T-cell (primary cell): ENCODE measurements at regions not wholly inside any gene's neighbourhood (a gene's known extent, or its start where the extent isn't known, plus 50 kb on each side); places are given as distances from the start of the nearest gene placed in this dataset.
"Not testable (repeated sequence)": the region's sequence is repeated elsewhere in the genome, so short reads cannot be mapped to it uniquely, and the experiment has no call there.

ENCODE experiments used
- ATAC-seq, 4 experiments: fragments of 200-7000 bp in 3 of 4; fragments of 150-1000 bp in 1 of 4; cut with Tn5 transposase; replicated peaks in 1 of 4; 1 replicate in 3 of 4; 2 replicates in 1 of 4; pipeline ENCODE4 v1.10.0; 2021; ENCODE audit warnings: moderate library complexity in 3 of 4, mild to moderate bottlenecking in 2 of 4, moderate number of reproducible peaks in 1 of 4
- CTCF ChIA-PET, 2 donors: fragments of 300-600 bp; sonication (Branson Sonifier 250); formaldehyde crosslinking; loops; one replicate each; lab custom pipeline; 2022; ENCODE audit warnings: antibody characterized with exemption in 2 of 2; lab: Charles Lee
- POLR2A ChIA-PET, 2 donors: fragments of 300-600 bp; sonication (Branson Sonifier 250); formaldehyde crosslinking; loops; one replicate each; lab custom pipeline; 2022; ENCODE audit warnings: antibody characterized with exemption in 2 of 2; lab: Charles Lee
- DNase-seq, 35 experiments: peaks; one replicate each; pipeline versions ENCODE4 v3.0.0 to v3.0.0-alpha.2; 2013 to 2023
- H3K27ac ChIP-seq: one replicate; pipeline ENCODE4 v1.5.1; 2013; ENCODE audit warnings: low read length
- H3K27me3 ChIP-seq, 2 experiments: replicated peaks in 1 of 2; 1 replicate in 1 of 2; 2 replicates in 1 of 2; pipeline versions ENCODE4 v1.6.1 to v1.7.0; 2013; ENCODE audit warnings: low read length in 1 of 2, mixed read lengths in 1 of 2; ENCODE audit not compliant: control insufficient read depth in 2 of 2, insufficient read depth in 2 of 2; ENCODE audit errors: extremely low read depth in 1 of 2
- H3K36me3 ChIP-seq, 2 donors: 1 replicate in 1 of 2; 2 replicates in 1 of 2; pipeline versions ENCODE4 v1.6.1 to v1.7.0; 2013; ENCODE audit warnings: low read length in 1 of 2; ENCODE audit not compliant: control insufficient read depth in 2 of 2, insufficient read depth in 1 of 2; ENCODE audit errors: extremely low read depth in 1 of 2
- H3K4me1 ChIP-seq, 2 experiments: 1 replicate in 1 of 2; 2 replicates in 1 of 2; pipeline versions ENCODE4 v1.6.1 to v1.7.0; 2013; ENCODE audit warnings: low read length in 2 of 2, mixed read lengths in 1 of 2; ENCODE audit not compliant: insufficient read depth in 2 of 2, control insufficient read depth in 1 of 2; ENCODE audit errors: extremely low read depth in 1 of 2
- H3K4me3 ChIP-seq, 2 donors: 1 replicate in 1 of 2; 2 replicates in 1 of 2; pipeline versions ENCODE4 v1.5.1 to v1.7.0; 2013; ENCODE audit warnings: mild to moderate bottlenecking in 2 of 2, low read length in 1 of 2, moderate library complexity in 1 of 2; ENCODE audit not compliant: control insufficient read depth in 1 of 2; ENCODE audit errors: extremely low read depth in 1 of 2
- H3K9me3 ChIP-seq: 2 replicates; pipeline ENCODE4 v1.7.0; 2013
- H3K27ac Mint-ChIP-seq, 2 donors: one replicate each; pipeline ENCODE4 v1.8.0; 2020 to 2021; ENCODE audit warnings: mild to moderate bottlenecking in 2 of 2, mixed read lengths in 2 of 2
- H3K27me3 Mint-ChIP-seq, 2 donors: one replicate each; pipeline ENCODE4 v1.8.0; 2021 to 2022; ENCODE audit warnings: mixed read lengths in 2 of 2
- H3K36me3 Mint-ChIP-seq: one replicate; pipeline ENCODE4 v1.8.0; 2021; ENCODE audit warnings: mixed read lengths
- H3K4me1 Mint-ChIP-seq, 3 donors: one replicate each; pipeline ENCODE4 v1.8.0; 2020 to 2022; ENCODE audit warnings: mixed read lengths in 3 of 3, mild to moderate bottlenecking in 1 of 3
- H3K4me3 Mint-ChIP-seq, 3 donors: one replicate each; pipeline ENCODE4 v1.8.0; 2020 to 2022; ENCODE audit warnings: mild to moderate bottlenecking in 3 of 3, mixed read lengths in 3 of 3, moderate library complexity in 3 of 3
- H3K9me3 Mint-ChIP-seq, 3 donors: one replicate each; pipeline ENCODE4 v1.8.0; 2020 to 2022; ENCODE audit warnings: mixed read lengths in 3 of 3
- WGBS: methylation state at CpG from one replicate; pipeline ENCODE4 v1.1.5; 2013; ENCODE audit warnings: missing lambda C conversion rate; ENCODE audit not compliant: insufficient coverage; 5-methylcytosine and 5-hydroxymethylcytosine counted together

GRCh38 chr16:50449800-50450199 lies 81.0 kb upstream of the BRD7 start:
- Histone ChIP-seq H3K27ac (no peak overlapping the region), H3K36me3 (no peaks in the 10 kb centered on the region), H3K27me3 (peaks cover 0 to 18% of the 10 kb centered on the region in 2 experiments), H3K9me3 (no peaks in the 10 kb centered on the region), H3K4me1 (no peaks in the 10 kb centered on the region), H3K4me3 (no peak overlapping the region)
- Mint-ChIP-seq H3K27me3 (peaks cover 4 to 5% of the 10 kb centered on the region in 2 donors), H3K4me3 (no peak overlapping the region), H3K4me1 (no peaks in the 10 kb centered on the region), H3K36me3 (no peaks in the 10 kb centered on the region), H3K9me3 (no peaks in the 10 kb centered on the region), H3K27ac (no peak overlapping the region)
- DNase-seq, result no peak
- WGBS, result 62% methylated on average over 5 of the region's 6 CpGs
- CTCF ChIA-PET, result no interaction called here
- POLR2A ChIA-PET, result no interaction called here
- no peak for ATAC-seq

- WGBS, result 90% methylated on average over 10 of the region's 10 CpGs
Measured at GRCh38 chr16:50448981-50449380, 80.2 kb upstream of the BRD7 start.

GRCh38 chr16:50448522-50448921 lies 79.7 kb upstream of the BRD7 start:
- no peaks in the 10 kb centered on the region for H3K4me1 ChIP-seq
- CTCF ChIA-PET, result no interaction called here
- no peak overlapping the region for H3K4me3 ChIP-seq
- Mint-ChIP-seq H3K9me3 (peaks cover 0 to 3% (median 0%) of the 10 kb centered on the region in 3 donors), H3K27me3 (peaks cover 4 to 5% of the 10 kb centered on the region in 2 donors), H3K27ac (no peak overlapping the region), H3K4me3 (no peak overlapping the region), H3K4me1 (no peaks in the 10 kb centered on the region), H3K36me3 (no peaks in the 10 kb centered on the region)
- ATAC-seq (no peak), DNase-seq (no peak)
- no peaks in the 10 kb centered on the region for H3K36me3 ChIP-seq
- 73% methylated on average over 4 of the region's 8 CpGs for WGBS
- no peaks in the 10 kb centered on the region for H3K9me3 ChIP-seq
- H3K27me3 ChIP-seq, result peaks cover 0 to 18% of the 10 kb centered on the region in 2 experiments
- POLR2A ChIA-PET, result no interaction called here
- no peak overlapping the region for H3K27ac ChIP-seq

More at GRCh38 chr16:50448981-50449380, 80.2 kb upstream of the BRD7 start:
- Mint-ChIP-seq H3K27ac (peak overlapping the region in 1 of 2 donors; percentile 67), H3K9me3 (peaks cover 0 to 3% (median 0%) of the 10 kb centered on the region in 3 donors), H3K4me3 (no peak overlapping the region), H3K27me3 (peaks cover 4 to 5% of the 10 kb centered on the region in 2 donors), H3K36me3 (no peaks in the 10 kb centered on the region), H3K4me1 (no peaks in the 10 kb centered on the region)
- H3K27me3 ChIP-seq, result peaks cover 0 to 18% of the 10 kb centered on the region in 2 experiments
- no peaks in the 10 kb centered on the region for H3K36me3 ChIP-seq
- CTCF ChIA-PET, result no interaction called here
- POLR2A ChIA-PET, result no interaction called here
- H3K4me3 ChIP-seq, result no peak overlapping the region
- no peaks in the 10 kb centered on the region for H3K9me3 ChIP-seq
- DNase-seq (no peak), ATAC-seq (no peak)
- H3K27ac ChIP-seq, result no peak overlapping the region
- H3K4me1 ChIP-seq, result no peaks in the 10 kb centered on the region

GRCh38 chr16:50447386-50447785 lies 78.6 kb upstream of the BRD7 start:
- H3K9me3 ChIP-seq, H3K4me3 ChIP-seq, H3K4me3 Mint-ChIP-seq, ATAC-seq, H3K9me3 Mint-ChIP-seq, CTCF ChIA-PET, DNase-seq, H3K27me3 Mint-ChIP-seq, H3K27ac Mint-ChIP-seq, H3K4me1 Mint-ChIP-seq, POLR2A ChIA-PET, H3K4me1 ChIP-seq, H3K36me3 Mint-ChIP-seq, H3K27ac ChIP-seq, H3K36me3 ChIP-seq: not testable (repeated sequence)
- WGBS, result 85% methylated on average over 8 of the region's 8 CpGs
- peaks cover 0 to 18% of the 10 kb centered on the region in 2 experiments for H3K27me3 ChIP-seq

GRCh38 chr16:50446861-50447260 lies 78.1 kb upstream of the BRD7 start:
- H3K9me3 ChIP-seq, result no peaks in the 10 kb centered on the region
- H3K4me1 ChIP-seq, result no peaks in the 10 kb centered on the region
- H3K4me3 Mint-ChIP-seq, result no peak overlapping the region
- no peaks in the 10 kb centered on the region for H3K4me1 Mint-ChIP-seq
- H3K27ac Mint-ChIP-seq, result no peak overlapping the region
- ChIA-PET CTCF (no interaction called here), POLR2A (no interaction called here)
- no peaks in the 10 kb centered on the region for H3K36me3 Mint-ChIP-seq
- no peaks in the 10 kb centered on the region for H3K36me3 ChIP-seq
- DNase-seq, result no peak
- H3K9me3 Mint-ChIP-seq, result peaks cover 3 to 8% (median 4%) of the 10 kb centered on the region in 3 donors
- H3K27ac ChIP-seq, result no peak overlapping the region
- WGBS, result 80% methylated on average over 1 of the region's 4 CpGs
- no peak overlapping the region for H3K4me3 ChIP-seq
- peaks cover 0 to 18% of the 10 kb centered on the region in 2 experiments for H3K27me3 ChIP-seq
- H3K27me3 Mint-ChIP-seq, result peaks cover 4 to 5% of the 10 kb centered on the region in 2 donors
- no peak for ATAC-seq

GRCh38 chr16:50445621-50446555 lies 77.1 kb upstream of the BRD7 start:
- Histone ChIP-seq H3K27ac (no peak overlapping the region), H3K4me3 (no peak overlapping the region), H3K36me3 (no peaks in the 10 kb centered on the region), H3K4me1 (no peaks in the 10 kb centered on the region), H3K9me3 (no peaks in the 10 kb centered on the region), H3K27me3 (peaks cover 0 to 25% of the 10 kb centered on the region in 2 experiments)
- Mint-ChIP-seq H3K27me3 (peaks cover 4 to 5% of the 10 kb centered on the region in 2 donors), H3K36me3 (no peaks in the 10 kb centered on the region), H3K9me3 (peaks cover 3 to 10% (median 5%) of the 10 kb centered on the region in 3 donors), H3K4me3 (no peak overlapping the region), H3K4me1 (no peaks in the 10 kb centered on the region), H3K27ac (no peak overlapping the region)
- DNase-seq, result no peak
- 69% methylated on average over 10 of the region's 19 CpGs for WGBS
- CTCF ChIA-PET, result no interaction called here
- no peak for ATAC-seq
- POLR2A ChIA-PET, result no interaction called here
